Activated CD4-positive, alpha-beta T cell treated with anti-CD3 and anti-CD28 coated beads, Interleukin-2, Interleukin-4, amounts not matched to agents 100 ng/mL and 50 ng/mL, durations not matched to agents 16 hours and 8 hours (primary cell): ENCODE measurements at regions not wholly inside any gene's neighbourhood (a gene's known extent, or its start where the extent isn't known, plus 50 kb on each side); places are given as distances from the start of the nearest gene placed in this dataset.
"Not testable (repeated sequence)": the region's sequence is repeated elsewhere in the genome, so short reads cannot be mapped to it uniquely, and the experiment has no call there.

Experiments
- DNase-seq: peaks from one replicate; pipeline ENCODE4 v3.0.0-alpha.2; 2020; ENCODE audit warnings: low spot score

DNA sequence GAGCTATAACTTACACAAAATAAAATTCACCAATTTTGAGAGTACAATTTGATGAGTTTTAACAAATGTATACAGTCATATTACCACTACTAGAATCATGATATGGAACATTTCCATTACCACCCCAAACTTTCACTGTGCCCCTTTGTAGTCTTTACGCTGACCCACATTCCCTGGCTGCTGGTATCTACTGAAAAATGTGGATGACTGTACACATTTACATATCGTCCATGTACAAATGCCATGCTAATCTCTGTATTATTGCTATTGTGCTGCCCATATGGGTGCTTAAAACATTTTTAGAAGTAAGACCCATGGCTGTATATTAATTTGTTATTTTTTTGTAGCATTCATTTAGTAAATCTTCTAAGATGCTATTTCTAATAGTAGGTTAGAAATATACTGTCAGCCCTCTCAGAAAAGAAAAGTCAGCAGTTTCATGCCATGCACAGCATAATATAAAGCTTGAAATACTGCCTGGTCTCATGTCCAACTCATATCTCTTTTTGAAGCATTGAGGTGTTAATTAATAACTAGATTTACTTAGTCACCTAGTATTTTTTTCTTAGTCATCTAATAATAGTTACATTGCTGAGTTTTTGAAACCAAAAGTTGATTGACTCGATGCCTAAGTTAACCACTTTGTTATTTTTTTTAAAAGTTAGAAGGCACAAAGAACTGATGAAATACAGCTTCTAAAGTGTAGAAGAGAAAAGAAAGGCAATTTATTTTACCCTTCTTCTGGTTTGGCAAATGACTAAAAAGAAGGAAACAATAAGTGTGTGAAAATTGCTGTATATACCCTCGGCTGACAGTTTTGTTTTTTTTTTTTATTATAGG lies 188.3 kb upstream of the MEF2C start:
- DNase-seq = no peak

DNA sequence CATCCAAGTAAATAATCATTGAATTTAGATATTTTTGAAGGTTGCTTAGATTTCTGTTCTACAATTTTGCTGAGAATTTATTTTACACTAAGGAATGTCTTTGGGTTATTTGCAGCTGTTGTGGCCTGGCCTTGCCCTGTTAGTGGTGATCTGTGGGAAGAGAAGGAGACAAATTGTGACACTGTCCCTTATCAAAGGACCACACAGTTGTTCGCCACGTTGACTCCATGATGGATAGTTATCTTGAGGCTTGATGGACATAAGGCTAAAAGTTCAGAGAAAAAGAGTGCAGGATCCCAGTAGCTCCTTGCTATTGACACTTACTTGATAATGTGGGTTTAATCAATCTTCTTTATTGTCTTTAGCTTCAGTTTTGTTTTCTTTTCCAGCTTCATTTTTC lies 186.6 kb upstream of the MEF2C start:
- no peak for DNase-seq

DNA sequence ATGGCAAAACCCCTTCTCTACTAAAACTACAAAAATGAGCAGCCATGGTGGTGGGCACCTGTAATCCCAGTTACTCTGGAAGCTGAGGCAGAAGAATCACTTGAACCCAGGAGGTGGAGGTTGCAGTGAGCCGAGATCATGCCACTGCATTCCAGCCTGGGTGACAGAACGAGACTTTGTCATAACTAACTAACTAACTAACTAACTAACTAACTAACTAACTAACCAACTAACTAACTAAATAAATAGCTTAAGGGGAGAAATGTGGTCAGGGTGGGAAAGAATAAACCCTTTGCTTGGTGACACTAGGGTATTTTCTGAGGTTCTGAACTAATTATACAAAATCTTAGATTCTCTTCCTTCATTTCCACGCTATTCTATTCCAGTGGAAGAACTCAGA lies 184.4 kb upstream of the MEF2C start:
- no peak for DNase-seq

DNA sequence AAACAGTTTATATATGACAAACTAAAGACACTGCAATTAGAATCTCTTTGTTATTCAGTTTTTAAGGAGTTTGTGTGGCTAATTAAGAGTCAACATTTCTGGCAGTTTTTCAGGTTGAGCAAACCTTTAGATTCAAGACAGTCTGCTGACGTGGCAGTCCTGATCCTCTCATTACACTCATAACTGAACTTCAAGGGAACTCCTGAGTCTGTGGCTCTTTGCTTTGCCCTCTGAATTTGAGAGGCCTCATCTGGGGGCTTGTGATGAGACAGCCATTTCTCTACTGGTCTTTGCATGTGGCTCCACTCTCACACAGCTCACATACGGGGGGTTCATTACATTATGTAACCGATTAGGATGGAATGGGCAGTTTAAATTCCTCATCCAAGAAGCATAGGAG lies 182.9 kb upstream of the MEF2C start:
- DNase-seq = peak; percentile 82

DNA sequence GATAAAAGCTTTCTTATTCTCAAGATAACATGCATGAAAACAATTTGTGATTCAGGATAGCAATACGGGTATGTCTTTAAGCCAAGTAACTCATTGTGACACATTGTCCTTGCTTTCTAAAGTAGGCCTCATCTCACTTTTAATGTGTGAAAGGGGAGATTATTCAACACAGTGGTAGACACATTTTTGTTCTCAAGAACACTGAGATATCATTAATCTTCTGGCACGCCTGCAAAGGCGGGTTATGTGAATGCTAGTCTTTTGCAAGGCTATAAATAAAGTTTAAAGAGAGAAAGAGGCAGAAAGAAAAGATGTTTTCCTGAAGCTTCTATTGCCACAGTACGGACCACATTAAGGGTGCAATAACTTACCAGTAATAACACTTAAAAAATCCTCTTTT lies 181.8 kb upstream of the MEF2C start:
- DNase-seq = peak; percentile 12

DNA sequence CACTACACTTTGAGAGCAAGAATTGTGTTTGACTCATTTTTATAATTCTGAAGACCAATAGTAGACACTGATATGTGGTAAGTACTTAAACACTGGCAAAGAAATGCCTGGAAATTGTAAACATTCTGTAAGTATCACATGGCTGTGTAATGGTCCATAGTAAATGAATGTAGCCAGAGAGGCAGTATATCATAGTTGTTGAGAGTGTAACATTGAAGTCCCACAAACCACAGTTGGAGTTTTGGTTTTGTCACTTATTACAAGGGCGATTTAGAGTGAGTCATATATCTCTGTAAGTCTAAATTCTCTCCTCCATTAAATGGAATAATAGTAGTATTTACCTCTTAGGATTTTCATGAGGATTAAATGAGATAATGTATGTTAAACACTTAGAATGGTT lies 181.1 kb upstream of the MEF2C start:
- peak; percentile 42 for DNase-seq

DNA sequence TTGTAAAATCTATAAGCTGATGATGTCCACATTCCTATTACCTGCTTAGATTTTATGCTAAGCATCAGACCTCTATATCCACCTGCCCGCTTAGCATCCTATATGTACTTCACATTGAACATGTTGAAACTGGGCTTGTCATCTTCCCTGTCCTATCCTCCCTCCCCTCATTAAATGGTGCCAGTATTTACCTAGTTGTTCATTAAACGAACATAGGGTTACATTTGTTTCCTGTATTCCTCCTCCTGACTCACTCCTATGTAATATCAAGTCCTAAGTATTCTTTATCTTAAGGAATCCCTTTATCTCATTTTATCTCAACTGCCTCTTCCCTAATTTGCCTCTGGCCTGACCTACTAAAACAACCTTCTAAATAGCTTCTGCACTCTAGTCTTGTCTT lies 177.8 kb upstream of the MEF2C start:
- no peak for DNase-seq

DNA sequence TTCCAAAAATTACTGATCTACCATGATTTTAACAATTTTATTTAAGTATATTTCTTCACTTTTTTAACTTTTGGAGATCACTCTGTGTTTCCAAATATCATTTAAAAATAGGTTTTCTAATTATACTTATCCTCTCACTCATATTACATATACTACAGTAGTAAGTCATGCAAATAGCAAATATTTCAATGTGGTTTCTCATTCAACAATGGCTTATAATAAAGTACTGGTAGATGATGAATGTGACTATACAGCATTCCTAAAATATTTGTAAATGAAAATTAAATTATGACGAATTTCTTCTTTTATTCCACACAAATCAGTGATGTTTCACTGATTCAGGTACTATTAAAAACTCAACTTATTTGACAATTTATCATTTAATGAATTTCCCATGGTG lies 176.3 kb upstream of the MEF2C start:
- no peak for DNase-seq

DNA sequence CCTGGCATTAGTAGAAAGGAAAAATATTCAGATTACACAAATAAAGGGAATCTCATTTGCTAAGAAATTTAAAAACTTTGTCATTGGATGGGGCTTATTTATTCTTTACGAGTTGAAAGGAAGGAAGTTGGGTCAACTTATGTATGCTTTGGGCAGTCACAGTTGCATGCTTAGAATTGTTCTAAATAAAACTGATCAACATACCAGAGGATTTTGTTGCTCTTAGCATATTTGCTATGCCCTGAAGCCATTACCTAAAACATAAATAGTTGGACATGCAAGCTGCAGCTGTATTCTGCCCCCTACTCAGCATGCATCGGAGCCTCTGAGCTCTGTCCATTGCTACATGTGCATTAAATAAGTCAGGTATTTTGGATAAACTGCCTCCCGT lies 172.7 kb upstream of the MEF2C start:
- no peak for DNase-seq

DNA sequence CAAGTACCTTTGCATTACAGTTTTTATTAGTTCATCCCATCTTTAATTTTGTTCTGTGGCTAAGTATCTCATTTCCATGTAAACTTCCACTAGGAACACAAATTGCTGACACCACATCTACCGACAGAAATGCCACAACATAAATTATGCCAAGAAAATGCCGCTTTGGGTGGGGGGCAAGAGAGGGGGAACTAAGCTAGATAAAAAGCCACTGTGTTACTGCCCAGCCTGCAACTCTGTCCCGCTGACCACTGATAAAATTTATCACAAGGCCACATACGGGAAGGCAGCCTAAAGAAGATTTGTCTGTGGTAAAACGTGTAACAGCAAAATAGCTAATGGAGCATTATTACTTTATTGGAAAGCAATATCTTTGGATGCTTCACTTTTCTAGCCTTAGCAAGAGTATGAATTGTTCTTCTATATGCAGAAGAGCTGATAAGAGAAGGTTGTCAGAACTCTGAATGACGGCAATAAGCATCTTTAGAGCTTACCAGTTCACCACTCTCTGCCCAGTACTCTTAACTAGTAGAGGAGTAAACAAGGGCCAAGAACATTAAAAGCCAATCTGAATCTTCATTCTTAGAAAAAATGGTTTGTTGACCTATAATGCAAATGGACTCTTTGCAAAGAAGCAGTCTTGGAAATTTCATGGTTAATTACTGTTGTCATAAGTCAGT lies 172.2 kb upstream of the MEF2C start:
- DNase-seq = no peak

DNA sequence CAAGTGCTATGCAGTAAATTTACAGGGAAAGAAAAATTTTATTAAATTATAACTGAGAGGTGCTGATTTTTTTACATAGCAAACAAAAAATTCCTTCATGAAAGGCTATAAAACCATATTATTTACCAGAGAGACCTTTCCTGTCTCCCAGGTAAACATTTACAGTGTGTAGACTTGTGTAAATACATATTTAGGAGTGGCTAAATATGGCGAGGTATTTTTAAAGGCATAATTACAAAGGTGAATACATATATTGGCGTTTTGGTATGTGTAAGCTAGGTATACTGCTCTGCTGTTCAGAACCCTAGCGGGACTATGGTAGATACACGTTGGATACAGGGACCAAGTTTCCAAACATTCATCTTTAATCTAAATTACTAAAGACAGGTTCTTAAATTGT lies 170.6 kb upstream of the MEF2C start:
- DNase-seq = no peak

DNA sequence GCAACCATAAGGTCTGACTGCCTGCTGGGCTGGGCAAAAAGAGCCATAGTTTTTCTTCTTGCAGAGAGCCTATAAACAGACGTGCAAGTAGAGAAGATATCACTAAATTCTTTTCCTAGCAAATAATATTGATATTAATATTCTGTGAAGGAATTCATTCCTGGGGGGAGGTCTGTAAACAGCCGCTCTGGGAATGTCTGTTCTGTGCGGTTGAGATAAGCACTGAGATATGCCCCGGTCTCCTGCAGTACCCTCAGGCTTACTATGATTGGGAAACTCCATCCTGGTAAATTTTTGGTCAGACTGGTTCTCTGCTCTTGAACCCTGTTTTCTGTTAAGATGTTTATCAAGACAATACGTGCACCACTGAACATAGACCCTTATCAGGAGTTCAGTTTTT lies 167.1 kb upstream of the MEF2C start:
- not testable (repeated sequence) for DNase-seq

DNA sequence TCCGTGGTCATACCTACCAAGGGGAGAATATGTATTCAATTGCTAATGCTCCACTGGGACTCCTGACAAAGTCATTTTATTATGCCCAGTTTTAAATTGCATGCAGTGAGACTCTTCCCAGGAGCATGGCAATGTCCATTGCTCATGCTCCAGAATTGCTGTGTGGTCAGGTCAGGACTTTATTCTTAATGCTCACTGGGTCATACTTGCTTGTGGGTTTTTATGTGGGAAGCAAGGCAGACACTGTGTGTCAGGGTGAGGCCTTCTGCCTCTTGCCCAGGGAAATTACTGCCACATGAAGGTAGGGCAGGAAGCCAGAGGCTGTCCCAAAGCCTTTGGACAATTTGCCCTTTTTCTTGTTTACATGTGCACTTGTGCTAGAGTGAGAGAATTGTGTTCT lies 164.6 kb upstream of the MEF2C start:
- DNase-seq = no peak

DNA sequence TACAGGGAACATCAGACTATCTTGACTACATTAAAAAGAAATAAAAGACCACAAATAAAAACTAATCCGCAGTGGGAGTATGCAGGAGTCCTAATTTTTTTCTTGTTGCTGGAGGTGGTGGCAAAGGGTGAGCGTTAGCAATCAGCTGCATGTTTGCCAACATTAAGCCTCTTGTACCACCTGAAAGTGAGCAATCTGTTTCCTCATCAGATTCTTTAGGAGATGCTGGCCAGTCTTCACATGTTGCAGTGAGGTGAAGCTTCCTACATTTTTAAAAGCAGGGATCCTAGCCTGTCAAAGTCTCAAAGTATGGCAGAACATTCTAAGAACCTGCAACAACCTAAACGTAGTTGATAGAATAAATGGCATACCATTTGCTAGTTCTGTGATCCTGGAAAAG lies 162.2 kb upstream of the MEF2C start:
- no peak for DNase-seq

DNA sequence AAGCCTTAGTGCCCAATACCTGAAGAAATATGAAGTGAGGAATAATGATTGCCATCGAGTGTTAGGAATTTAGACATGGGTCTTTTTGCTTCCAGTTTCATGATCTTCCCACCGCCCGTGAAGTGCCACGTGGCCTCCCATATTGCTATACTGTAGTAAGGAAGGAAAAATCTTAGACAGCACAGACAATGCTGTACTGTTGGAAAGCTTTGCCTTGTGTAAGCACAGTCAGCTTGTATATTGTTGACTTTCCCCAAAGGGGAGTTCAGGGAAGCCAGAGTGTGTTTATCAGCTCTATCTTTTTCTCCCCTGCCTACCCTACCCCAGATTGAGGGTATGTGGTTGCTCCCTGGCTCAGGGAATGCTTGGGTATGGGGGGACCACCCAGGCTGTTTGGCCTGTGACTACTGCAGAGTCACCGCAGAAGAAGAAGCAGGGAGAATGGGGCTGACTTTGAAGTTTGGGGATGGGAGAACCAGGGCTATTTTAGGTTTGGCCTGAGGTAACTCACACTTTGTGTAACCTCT lies 161.8 kb upstream of the MEF2C start:
- no peak for DNase-seq

DNA sequence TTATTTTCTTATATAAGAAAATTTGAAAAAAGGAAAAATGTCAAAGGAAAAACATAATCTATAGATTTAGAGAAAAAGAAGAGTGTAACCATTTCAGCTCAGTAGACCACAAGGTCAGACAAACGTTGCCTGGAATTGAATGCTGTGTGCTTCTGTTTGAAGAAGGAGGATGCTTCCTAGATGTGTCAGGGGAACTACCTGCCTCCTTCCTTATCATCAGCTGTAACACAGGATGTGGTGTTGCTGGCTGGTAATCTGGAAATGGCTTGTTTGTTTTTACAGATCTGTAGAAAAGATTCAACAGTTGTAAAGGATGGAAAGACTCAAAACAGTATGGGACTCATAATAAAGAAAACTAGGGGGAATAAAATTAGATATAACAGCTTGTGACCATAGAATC lies 160.7 kb upstream of the MEF2C start:
- peak; percentile 30 for DNase-seq

DNA sequence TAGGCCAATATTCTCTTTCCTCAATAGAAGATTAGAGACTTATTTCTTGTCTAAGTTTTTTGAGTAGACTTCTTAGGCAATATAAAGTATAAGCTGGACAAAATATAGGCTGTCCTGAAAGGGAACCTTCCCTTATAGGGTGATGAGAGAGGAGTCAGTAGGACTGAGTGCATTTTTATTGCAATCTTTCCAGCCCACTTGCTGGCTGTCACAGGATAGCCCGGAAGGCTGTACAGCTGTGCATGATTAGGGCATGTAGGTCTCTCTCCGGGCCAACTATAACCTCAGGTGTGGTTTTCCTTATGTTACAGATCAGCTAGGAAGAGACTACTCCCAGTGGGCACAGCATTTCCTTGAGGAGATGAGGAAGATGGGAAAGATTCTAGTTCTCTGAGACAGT lies 159.8 kb upstream of the MEF2C start:
- no peak for DNase-seq

DNA sequence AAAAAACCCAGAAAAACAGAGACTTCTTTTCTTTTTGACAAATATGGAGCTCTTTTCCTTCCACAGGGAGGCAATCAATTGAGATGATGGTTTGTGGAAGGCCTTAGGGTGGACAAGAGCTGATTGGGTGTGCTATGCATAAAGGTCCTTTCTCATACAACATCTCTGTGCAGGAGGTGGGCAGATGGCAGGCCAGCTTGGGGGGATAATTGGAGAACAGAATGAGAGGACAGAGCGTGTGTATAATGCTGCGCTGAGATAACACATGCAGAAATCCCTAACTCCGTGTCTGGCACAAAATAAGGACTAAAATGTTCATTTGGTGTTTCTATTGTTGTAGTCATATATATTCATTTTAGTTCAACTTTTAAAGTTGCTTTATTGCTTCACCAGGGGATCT lies 159.0 kb upstream of the MEF2C start:
- no peak for DNase-seq

DNA sequence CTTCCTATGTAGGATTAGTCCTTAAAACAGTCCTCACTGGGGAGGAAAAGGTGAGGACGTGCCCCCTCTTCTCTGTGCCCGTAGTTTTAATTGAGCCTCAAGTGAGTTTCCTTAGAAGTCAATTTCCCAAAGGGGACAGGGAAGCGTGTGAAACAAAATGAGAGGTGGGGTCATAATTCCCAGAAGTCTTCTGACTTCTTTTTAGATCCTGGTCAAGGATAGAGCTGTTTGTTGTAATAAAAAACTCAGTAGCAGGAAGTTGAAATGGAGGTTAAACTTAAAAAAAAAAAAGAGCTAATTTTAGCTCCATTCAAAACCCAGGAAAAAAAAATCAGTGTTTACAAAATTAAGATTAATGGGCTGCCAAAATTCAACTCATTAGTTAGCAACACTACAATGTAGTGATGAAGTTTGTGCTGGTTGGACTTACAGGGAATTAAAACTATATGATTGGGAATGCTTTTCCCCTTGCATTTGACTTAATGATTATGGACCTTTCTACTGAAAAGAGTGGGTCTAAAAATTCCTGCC lies 158.3 kb upstream of the MEF2C start:
- DNase-seq = no peak

DNA sequence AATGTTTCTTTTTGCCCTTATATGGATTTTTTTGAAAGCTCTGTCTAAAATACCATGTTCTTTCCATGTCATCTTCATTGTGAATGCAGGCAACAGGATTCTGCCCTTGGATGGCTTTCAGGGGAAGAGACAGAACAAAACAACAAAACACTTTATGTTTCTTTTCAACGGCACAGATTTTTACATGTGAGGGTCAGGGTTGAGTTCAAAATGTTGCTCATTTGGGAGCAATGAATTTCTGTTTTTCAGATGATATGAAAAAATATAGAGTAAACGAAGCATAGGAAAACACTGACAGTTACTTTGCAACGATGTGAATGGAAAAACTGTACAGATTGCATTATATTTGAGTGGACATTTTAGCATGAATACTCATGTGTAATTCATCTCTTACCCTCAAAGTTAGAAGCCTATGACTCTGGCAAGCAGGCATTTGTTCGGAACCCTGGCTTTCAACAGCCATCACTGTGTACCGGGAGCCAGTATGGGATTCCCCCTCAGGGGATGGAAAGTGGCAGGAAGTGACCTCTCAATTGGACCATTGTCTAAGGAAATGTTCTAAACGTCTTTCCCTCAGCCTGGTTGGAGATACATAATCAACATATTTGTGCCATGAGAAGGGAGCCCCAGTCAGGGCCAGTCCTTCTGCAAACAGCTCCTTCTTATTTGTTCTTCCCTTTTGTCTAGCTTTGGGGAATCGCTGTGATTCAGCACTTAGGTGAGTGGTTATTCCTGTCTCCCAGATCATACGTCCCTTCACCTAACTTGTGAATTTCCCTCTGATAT lies 153.9 kb upstream of the MEF2C start:
- no peak for DNase-seq

DNA sequence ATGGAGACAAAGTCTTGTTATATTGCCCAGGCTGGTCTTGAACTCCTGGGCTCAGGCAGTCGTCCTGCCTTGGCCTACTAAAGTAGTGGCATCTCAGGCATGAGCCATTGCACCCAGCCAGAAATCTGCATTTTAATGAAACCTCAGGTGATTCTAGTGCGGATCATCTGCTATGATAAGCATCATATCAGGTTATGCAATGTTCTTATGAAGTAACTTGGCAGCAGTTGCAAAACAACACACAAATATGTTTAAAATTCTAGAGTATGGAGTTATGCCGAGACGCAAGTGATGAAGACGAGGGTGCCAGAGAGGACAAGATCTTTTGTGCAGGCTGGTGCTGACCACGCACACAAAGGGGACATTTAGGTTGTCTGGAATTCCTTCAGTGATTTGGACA lies 153.2 kb upstream of the MEF2C start:
- DNase-seq = no peak

DNA sequence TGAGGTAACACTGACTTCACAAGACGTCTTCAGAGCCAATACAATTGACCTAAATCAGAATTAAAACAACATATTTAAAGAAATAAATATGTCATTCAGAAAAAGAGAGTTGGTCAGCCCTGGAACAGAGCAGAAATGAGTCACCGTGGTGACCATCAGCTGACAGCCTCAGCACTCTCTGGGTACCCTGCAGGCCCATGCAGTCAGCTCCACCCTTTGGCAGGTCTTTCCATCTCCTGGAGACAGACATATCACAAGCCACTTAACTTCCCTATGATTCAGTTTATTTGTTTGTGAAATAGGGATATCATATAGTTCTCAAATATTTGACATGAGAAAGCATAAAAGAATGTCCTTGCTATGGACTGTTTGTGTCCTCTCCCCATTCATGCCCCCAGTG lies 151.6 kb upstream of the MEF2C start:
- no peak for DNase-seq

DNA sequence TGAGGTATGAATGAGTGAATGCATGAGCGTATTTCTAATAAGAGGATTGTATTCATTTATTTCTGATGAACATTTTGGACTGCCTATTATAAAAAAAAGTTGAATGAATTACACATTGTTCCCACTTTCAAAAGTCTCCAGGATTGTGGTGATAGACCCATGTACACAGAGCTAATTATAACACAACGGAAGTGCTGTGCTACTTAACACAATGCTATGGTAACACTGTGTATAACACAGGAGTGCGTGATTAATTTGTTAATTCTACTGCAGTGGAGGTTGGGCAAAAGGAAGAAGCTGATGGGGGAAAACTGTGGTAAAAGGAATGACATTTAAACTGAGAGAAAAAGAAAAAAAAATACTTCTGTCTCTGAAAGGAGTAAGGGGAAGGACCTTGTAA lies 147.8 kb upstream of the MEF2C start:
- DNase-seq = no peak
